Liver (tissue), 8 donors: ENCODE measurements at regions not wholly inside any gene's neighbourhood (a gene's known extent, or its start where the extent isn't known, plus 50 kb on each side); places are given as distances from the start of the nearest gene placed in this dataset.
"Not testable (repeated sequence)": the region's sequence is repeated elsewhere in the genome, so short reads cannot be mapped to it uniquely, and the experiment has no call there.

ENCODE experiments used
- DNase-seq: peaks from one replicate; pipeline ENCODE4 v3.0.0-alpha.2; 2017; ENCODE audit warnings: low spot score
- H3K27ac ChIP-seq, 2 donors: one replicate each; pipeline ENCODE4 v1.7.0; 2013; ENCODE audit warnings: inconsistent platforms in 2 of 2, low read length in 2 of 2, control low read depth in 1 of 2, low read depth in 1 of 2, mild to moderate bottlenecking in 1 of 2
- H3K27me3 ChIP-seq, 4 donors: one replicate each; pipeline versions ENCODE4 v1.6.1 to v1.7.0; 2013; ENCODE audit warnings: low read length in 3 of 4, inconsistent platforms in 1 of 4, mild to moderate bottlenecking in 1 of 4, moderate library complexity in 1 of 4; ENCODE audit not compliant: control insufficient read depth in 4 of 4, insufficient read depth in 4 of 4
- H3K36me3 ChIP-seq, 4 donors: one replicate each; pipeline versions ENCODE4 v1.6.1 to v1.7.0; 2013; ENCODE audit warnings: low read length in 3 of 4, mild to moderate bottlenecking in 3 of 4, low read depth in 1 of 4, moderate library complexity in 1 of 4; ENCODE audit not compliant: control insufficient read depth in 4 of 4, insufficient read depth in 3 of 4
- H3K4me1 ChIP-seq, 4 donors: one replicate each; pipeline versions ENCODE4 v1.6.1 to v1.7.0; 2013; ENCODE audit warnings: low read length in 3 of 4, mild to moderate bottlenecking in 3 of 4, moderate library complexity in 1 of 4; ENCODE audit not compliant: control insufficient read depth in 4 of 4, insufficient read depth in 4 of 4
- H3K4me3 ChIP-seq, 3 donors: one replicate each; pipeline versions ENCODE4 v1.6.1 to v1.7.0; 2013; ENCODE audit warnings: low read length in 3 of 3, control low read depth in 1 of 3, low read depth in 1 of 3, mild to moderate bottlenecking in 1 of 3
- H3K9ac ChIP-seq, 2 donors: one replicate each; pipeline ENCODE4 v1.7.0; 2013; ENCODE audit warnings: low read length in 2 of 2, mild to moderate bottlenecking in 2 of 2, moderate library complexity in 2 of 2, control low read depth in 1 of 2, low read depth in 1 of 2
- H3K9me3 ChIP-seq, 4 donors: one replicate each; pipeline versions ENCODE4 v1.6.1 to v1.7.0; 2013; ENCODE audit warnings: low read length in 3 of 4; ENCODE audit not compliant: control insufficient read depth in 4 of 4
- CTCF ChIP-seq: fragments of 150-350 bp; IDR thresholded peaks from 2 replicates; pipeline ENCODE4 v1.5.1; 2017; ENCODE audit warnings: improper control_type of control experiment, low read depth, low read length; ENCODE audit not compliant: missing input control
- FOXA1 ChIP-seq: IDR thresholded peaks from 2 replicates; pipeline ENCODE4 v1.6.1; 2016; ENCODE audit warnings: antibody characterized with exemption
- FOXA2 ChIP-seq: IDR thresholded peaks from 2 replicates; pipeline ENCODE4 v1.6.1; 2016; ENCODE audit warnings: antibody characterized with exemption
- GABPA ChIP-seq, 2 donors: IDR thresholded peaks in 1 of 2; conservative IDR thresholded peaks in 1 of 2; 2 replicates each; pipeline ENCODE4 v1.6.1; 2016; ENCODE audit warnings: antibody characterized with exemption in 2 of 2, mild to moderate bottlenecking in 1 of 2, moderate library complexity in 1 of 2
- HNF4A ChIP-seq, 2 donors: conservative IDR thresholded peaks; 2 replicates each; pipeline ENCODE4 v1.6.1; 2016; ENCODE audit warnings: antibody characterized with exemption in 2 of 2, mild to moderate bottlenecking in 2 of 2
- HNF4G ChIP-seq: IDR thresholded peaks from 2 replicates; pipeline ENCODE4 v1.6.1; 2016; ENCODE audit warnings: antibody characterized with exemption
- JUND ChIP-seq, 2 donors: IDR thresholded peaks; 2 replicates each; pipeline ENCODE4 v1.6.1; 2016; ENCODE audit warnings: antibody characterized with exemption in 2 of 2
- MAX ChIP-seq: IDR thresholded peaks from 2 replicates; pipeline ENCODE4 v1.6.1; 2016; ENCODE audit warnings: antibody characterized with exemption
- REST ChIP-seq: IDR thresholded peaks from 2 replicates; pipeline ENCODE4 v1.6.1; 2016; ENCODE audit warnings: antibody characterized with exemption, mild to moderate bottlenecking
- RXRA ChIP-seq, 2 donors: IDR thresholded peaks; 2 replicates each; pipeline ENCODE4 v1.6.1; 2017 to 2018; ENCODE audit warnings: antibody characterized with exemption in 2 of 2, mild to moderate bottlenecking in 1 of 2
- SP1 ChIP-seq: IDR thresholded peaks from 2 replicates; pipeline ENCODE4 v1.6.1; 2018; ENCODE audit warnings: antibody characterized with exemption, mild to moderate bottlenecking
- TAF1 ChIP-seq: conservative IDR thresholded peaks from 2 replicates; pipeline ENCODE4 v1.6.1; 2016; ENCODE audit warnings: antibody characterized with exemption, mild to moderate bottlenecking
- YY1 ChIP-seq: IDR thresholded peaks from 2 replicates; pipeline ENCODE4 v1.6.1; 2016; ENCODE audit warnings: antibody characterized with exemption, mild to moderate bottlenecking
- ZBTB33 ChIP-seq: IDR thresholded peaks from 2 replicates; pipeline ENCODE4 v1.6.1; 2016; ENCODE audit warnings: antibody characterized with exemption
- WGBS: extraction: QIAGEN DNeasy Blood & Tissue Kit; methylation state at CpG from one replicate; pipeline ENCODE4 v1.1.7; 2013; 5-methylcytosine and 5-hydroxymethylcytosine counted together
- donor health status: healthy.
- donor health status: healthy.
- donor health status: healthy.
- donor health status: healthy.
- donor health status: healthy.

GRCh38 chr20:55635870-55636269 lies 369.4 kb downstream of the CBLN4 start:
- H3K36me3 ChIP-seq = no peaks in the 10 kb centered on the region
- TF ChIP-seq RXRA (IDR thresholded peaks at IDR 0.05) (no peak), HNF4G (no peak), JUND (IDR thresholded peaks at IDR 0.05) (no peak), FOXA2 (no peak), MAX (no peak), FOXA1 (no peak), HNF4A (conservative IDR thresholded peaks at IDR 0.05) (no peak), CTCF (no peak), TAF1 (no peak), SP1 (no peak), YY1 (no peak), GABPA (IDR thresholded peaks at IDR 0.05 in 1 of 2, conservative IDR thresholded peaks at IDR 0.05 in 1 of 2) (no peak), ZBTB33 (no peak)
- 84% methylated on average over 2 of the region's 2 CpGs for WGBS
- H3K4me3 ChIP-seq = no peak overlapping the region
- no peak overlapping the region for H3K9ac ChIP-seq
- no peak for DNase-seq
- H3K9me3 ChIP-seq = no peaks in the 10 kb centered on the region
- H3K27me3 ChIP-seq = no peaks in the 10 kb centered on the region
- peaks cover 0 to 1% (median 0%) of the 10 kb centered on the region in 4 donors for H3K4me1 ChIP-seq
- H3K27ac ChIP-seq = no peak overlapping the region

- no peaks in the 10 kb centered on the region for H3K27me3 ChIP-seq
- no peak for DNase-seq
- H3K9me3 ChIP-seq = no peaks in the 10 kb centered on the region
- H3K9ac ChIP-seq = no peak overlapping the region
- peaks cover 0 to 1% (median 0%) of the 10 kb centered on the region in 4 donors for H3K4me1 ChIP-seq
- TF ChIP-seq REST (no peak), SP1 (no peak), HNF4A (conservative IDR thresholded peaks at IDR 0.05) (no peak)
- WGBS = 94% methylated on average over 6 of the region's 6 CpGs
- H3K27ac ChIP-seq = no peak overlapping the region
- no peaks in the 10 kb centered on the region for H3K36me3 ChIP-seq
- H3K4me3 ChIP-seq = no peak overlapping the region
These were observed 372.7 kb downstream of the CBLN4 start for GRCh38 chr20:55632592-55632991.

- H3K36me3 ChIP-seq = not testable (repeated sequence)
- WGBS = 95% methylated on average over 4 of the region's 4 CpGs
These were observed 376.2 kb downstream of the CBLN4 start for GRCh38 chr20:55629143-55629542.

More at GRCh38 chr20:55629143-55629542, 376.2 kb downstream of the CBLN4 start:
- DNase-seq, H3K9ac ChIP-seq, H3K27ac ChIP-seq, H3K4me3 ChIP-seq, H3K27me3 ChIP-seq, H3K9me3 ChIP-seq, H3K4me1 ChIP-seq: not testable (repeated sequence)
